ENCODE measurements at regions not wholly inside any gene's neighbourhood (a gene's known extent, or its start where the extent isn't known, plus 50 kb on each side); places are given as distances from the start of the nearest gene placed in this dataset.

GRCh38 chr2:188219541-188219940, 72.1 kb upstream of the GULP1 start:
- no peak for DNase-seq (ENCODE audit: low read depth)

GRCh38 chr2:188220535-188220934, 71.1 kb upstream of the GULP1 start:
- no peak for DNase-seq (ENCODE audit: low read depth)

- no peak for DNase-seq (ENCODE audit: low read depth)
Measured at GRCh38 chr2:188227713-188228112, 64.0 kb upstream of the GULP1 start.

- no peak for DNase-seq (ENCODE audit: low read depth)
Measured at GRCh38 chr2:188235364-188235763, 56.3 kb upstream of the GULP1 start.

- no peak for DNase-seq (ENCODE audit: low read depth)
Measured at GRCh38 chr2:188238386-188238785, 53.3 kb upstream of the GULP1 start.
